Lung (tissue), 11 donors: ENCODE measurements at regions not wholly inside any gene's neighbourhood (a gene's known extent, or its start where the extent isn't known, plus 50 kb on each side); places are given as distances from the start of the nearest gene placed in this dataset.
"Not testable (repeated sequence)": the region's sequence is repeated elsewhere in the genome, so short reads cannot be mapped to it uniquely, and the experiment has no call there.

ENCODE experiments used
- ATAC-seq: fragments of 200-7000 bp; cut with Tn5 transposase; one replicate; pipeline ENCODE4 v1.9.1; 2020; ENCODE audit warnings: moderate number of reproducible peaks; ENCODE audit not compliant: insufficient read depth, low FRiP score
- DNase-seq, 3 donors: peaks; one replicate each; pipeline ENCODE4 v3.0.0-alpha.2; 2013 to 2017
- H3K27ac ChIP-seq, 2 donors: one replicate each; pipeline ENCODE4 v1.5.1; 2013; ENCODE audit warnings: mild to moderate bottlenecking in 2 of 2, moderate library complexity in 2 of 2, control low read depth in 1 of 2, inconsistent platforms in 1 of 2, low read depth in 1 of 2, low read length in 1 of 2
- H3K27me3 ChIP-seq, 3 donors: one replicate each; pipeline ENCODE4 v1.5.1; 2013; ENCODE audit warnings: low read length in 2 of 3; ENCODE audit not compliant: control insufficient read depth in 3 of 3, insufficient read depth in 3 of 3
- H3K36me3 ChIP-seq, 4 donors: one replicate each; pipeline ENCODE4 v1.5.1; 2013; ENCODE audit warnings: low read length in 4 of 4, mild to moderate bottlenecking in 1 of 4, moderate library complexity in 1 of 4; ENCODE audit not compliant: control insufficient read depth in 4 of 4, insufficient read depth in 4 of 4
- H3K4me1 ChIP-seq, 5 donors: one replicate each; pipeline ENCODE4 v1.5.1; 2013; ENCODE audit warnings: low read length in 5 of 5, mild to moderate bottlenecking in 2 of 5, moderate library complexity in 1 of 5; ENCODE audit not compliant: control insufficient read depth in 5 of 5, insufficient read depth in 5 of 5
- H3K4me3 ChIP-seq: one replicate; pipeline ENCODE4 v1.5.1; 2013; ENCODE audit warnings: mild to moderate bottlenecking, control low read depth, moderate library complexity
- H3K9ac ChIP-seq, 2 donors: one replicate each; pipeline ENCODE4 v1.5.1; 2013; ENCODE audit warnings: low read length in 2 of 2, control low read depth in 1 of 2; ENCODE audit not compliant: insufficient read depth in 1 of 2
- H3K9me3 ChIP-seq, 4 donors: one replicate each; pipeline ENCODE4 v1.5.1; 2013; ENCODE audit warnings: low read length in 3 of 4, mild to moderate bottlenecking in 1 of 4, moderate library complexity in 1 of 4; ENCODE audit not compliant: control insufficient read depth in 4 of 4, insufficient read depth in 3 of 4
- WGBS, 2 donors: extraction: QIAGEN DNeasy Blood & Tissue Kit; methylation state at CpG; one replicate each; pipeline ENCODE4 v1.1.7; 2013; 5-methylcytosine and 5-hydroxymethylcytosine counted together
- TF ChIP-seq, protein P1 (sequence below): IDR thresholded peaks from 2 replicates; pipeline ENCODE4 v1.5.1; 2012; ENCODE audit warnings: mild to moderate bottlenecking; ENCODE audit errors: control extremely low read depth, extremely low read depth
- donor health status: control.
- donor health status: control.
- donor health status: Bipolar disorder and iron deficiency.
- donor health status: healthy.
- donor health status: DM: yes; HTN: yes; CAD: no.

DNA sequence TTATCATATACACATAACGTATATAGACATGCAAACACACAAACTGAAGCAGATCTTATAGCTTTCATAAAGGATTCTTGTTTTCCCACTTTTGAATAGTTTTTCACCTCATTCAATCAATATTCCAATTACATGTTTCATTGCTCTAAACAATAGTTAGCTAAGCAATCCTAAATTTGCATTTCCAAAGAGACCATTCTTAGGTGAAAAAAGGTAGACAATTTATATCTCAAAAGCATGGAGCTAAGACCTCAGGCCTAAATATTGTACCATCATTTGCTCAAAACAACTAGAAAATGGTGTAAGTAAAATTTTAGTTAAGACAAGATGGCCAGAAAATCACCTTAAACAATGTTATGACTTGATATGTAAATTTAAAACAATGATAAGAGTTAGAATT lies 1148.5 kb upstream of the DIAPH2 start:
- Histone ChIP-seq H3K9ac (no peak overlapping the region), H3K9me3 (no peaks in the 10 kb centered on the region), H3K27me3 (peaks cover 0 to 3% (median 0%) of the 10 kb centered on the region in 3 donors), H3K4me1 (no peaks in the 10 kb centered on the region), H3K4me3 (no peak overlapping the region), H3K36me3 (no peaks in the 10 kb centered on the region), H3K27ac (no peak overlapping the region)
- WGBS, 2 donors, result 85 to 87% methylated on average over 1 of the region's 1 CpG
- ATAC-seq (no peak), DNase-seq (no peak)
- TF ChIP-seq, protein P1, sequence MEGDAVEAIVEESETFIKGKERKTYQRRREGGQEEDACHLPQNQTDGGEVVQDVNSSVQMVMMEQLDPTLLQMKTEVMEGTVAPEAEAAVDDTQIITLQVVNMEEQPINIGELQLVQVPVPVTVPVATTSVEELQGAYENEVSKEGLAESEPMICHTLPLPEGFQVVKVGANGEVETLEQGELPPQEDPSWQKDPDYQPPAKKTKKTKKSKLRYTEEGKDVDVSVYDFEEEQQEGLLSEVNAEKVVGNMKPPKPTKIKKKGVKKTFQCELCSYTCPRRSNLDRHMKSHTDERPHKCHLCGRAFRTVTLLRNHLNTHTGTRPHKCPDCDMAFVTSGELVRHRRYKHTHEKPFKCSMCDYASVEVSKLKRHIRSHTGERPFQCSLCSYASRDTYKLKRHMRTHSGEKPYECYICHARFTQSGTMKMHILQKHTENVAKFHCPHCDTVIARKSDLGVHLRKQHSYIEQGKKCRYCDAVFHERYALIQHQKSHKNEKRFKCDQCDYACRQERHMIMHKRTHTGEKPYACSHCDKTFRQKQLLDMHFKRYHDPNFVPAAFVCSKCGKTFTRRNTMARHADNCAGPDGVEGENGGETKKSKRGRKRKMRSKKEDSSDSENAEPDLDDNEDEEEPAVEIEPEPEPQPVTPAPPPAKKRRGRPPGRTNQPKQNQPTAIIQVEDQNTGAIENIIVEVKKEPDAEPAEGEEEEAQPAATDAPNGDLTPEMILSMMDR, result no peak

DNA sequence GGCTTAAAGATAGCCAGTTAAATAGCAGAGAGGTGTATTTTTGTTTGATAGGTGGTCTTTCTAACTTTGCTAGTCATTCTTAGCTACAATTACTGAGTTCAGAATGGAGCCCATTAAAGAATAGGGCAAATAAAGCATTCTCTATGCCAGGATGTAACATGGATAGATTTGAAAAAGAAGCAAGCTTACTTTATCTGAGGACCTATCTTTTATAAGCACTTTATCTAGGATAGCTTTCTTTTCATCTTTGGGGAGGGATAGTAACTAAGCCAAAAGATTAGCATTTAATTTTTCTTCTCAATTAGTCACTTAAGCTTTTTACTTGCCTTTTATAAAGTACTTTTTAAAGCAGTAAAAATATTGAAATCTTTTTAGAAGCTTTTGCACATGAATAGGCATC lies 1148.0 kb upstream of the DIAPH2 start:
- H3K27me3 ChIP-seq, result peaks cover 0 to 3% (median 0%) of the 10 kb centered on the region in 3 donors
- no peaks in the 10 kb centered on the region for H3K36me3 ChIP-seq
- TF ChIP-seq, protein P1, result no peak
- no peak for DNase-seq
- no peak overlapping the region for H3K4me3 ChIP-seq
- ATAC-seq, result no peak
- no peak overlapping the region for H3K9ac ChIP-seq
- no peaks in the 10 kb centered on the region for H3K4me1 ChIP-seq
- H3K9me3 ChIP-seq, result no peaks in the 10 kb centered on the region
- no peak overlapping the region for H3K27ac ChIP-seq

GRCh38 chrX:95539041-95539440 lies 1145.6 kb upstream of the DIAPH2 start:
- Histone ChIP-seq H3K36me3 (no peaks in the 10 kb centered on the region), H3K27ac (no peak overlapping the region), H3K9ac (no peak overlapping the region), H3K9me3 (no peaks in the 10 kb centered on the region), H3K4me3 (no peak overlapping the region), H3K4me1 (no peaks in the 10 kb centered on the region), H3K27me3 (no peaks in the 10 kb centered on the region)
- 42 to 59% methylated on average over 3 of the region's 3 CpGs for WGBS, 2 donors
- no peak for DNase-seq
- TF ChIP-seq, protein P1, result no peak
- ATAC-seq, result no peak

DNA sequence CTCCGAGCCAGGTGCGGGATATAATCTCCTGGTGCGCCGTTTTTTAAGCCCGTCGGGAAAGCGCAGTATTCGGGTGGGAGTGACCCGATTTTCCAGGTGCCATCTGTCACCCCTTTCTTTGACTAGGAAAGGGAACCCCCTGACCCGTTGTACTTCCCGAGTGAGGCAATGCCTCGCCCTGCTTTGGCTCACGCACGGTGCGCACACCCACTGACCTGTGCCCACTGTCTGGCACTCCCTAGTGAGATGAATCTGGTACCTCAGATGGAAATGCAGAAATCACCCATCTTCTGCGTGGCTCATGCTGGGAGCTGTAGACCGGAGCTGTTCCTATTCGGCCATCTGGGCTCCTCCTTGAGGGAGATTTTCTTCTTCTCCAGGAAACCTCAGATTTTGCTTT lies 1135.1 kb upstream of the DIAPH2 start:
- H3K36me3 ChIP-seq, H3K4me3 ChIP-seq, H3K9ac ChIP-seq, H3K9me3 ChIP-seq, H3K27ac ChIP-seq, H3K27me3 ChIP-seq, DNase-seq, H3K4me1 ChIP-seq, ATAC-seq: not testable (repeated sequence)
- WGBS, 2 donors, result 94 to 100% methylated on average over 6 to 18 of the region's 18 CpGs
